Vagina (tissue), 2 donors: ENCODE measurements at regions not wholly inside any gene's neighbourhood (a gene's known extent, or its start where the extent isn't known, plus 50 kb on each side); places are given as distances from the start of the nearest gene placed in this dataset.
"Not testable (repeated sequence)": the region's sequence is repeated elsewhere in the genome, so short reads cannot be mapped to it uniquely, and the experiment has no call there.

Source experiments
- DNase-seq, 2 donors: peaks; one replicate each; pipeline ENCODE4 v3.0.0-alpha.2; 2017; ENCODE audit errors: extremely low spot score in 2 of 2
- H3K27ac ChIP-seq: fragments of 200-600 bp; sonication (generic); one replicate; pipeline ENCODE4 v1.5.1; 2019
- H3K27me3 ChIP-seq: fragments of 200-600 bp; sonication (generic); one replicate; pipeline ENCODE4 v1.5.1; 2019
- H3K36me3 ChIP-seq, 2 donors: fragments of 200-600 bp; sonication (generic); one replicate each; pipeline ENCODE4 v1.5.1; 2017 to 2019
- H3K4me1 ChIP-seq: fragments of 200-600 bp; sonication (generic); one replicate; pipeline ENCODE4 v1.5.1; 2019
- H3K4me3 ChIP-seq, 2 donors: fragments of 200-600 bp; sonication (generic); 1 replicate in 1 of 2; 2 replicates in 1 of 2; pipeline ENCODE4 v1.5.1; 2016 to 2019
- H3K9me3 ChIP-seq: fragments of 200-600 bp; sonication (generic); one replicate; pipeline ENCODE4 v1.5.1; 2019
- POLR2A ChIP-seq, 2 donors: fragments of 450-650 bp; IDR thresholded peaks; one replicate each; pipeline ENCODE4 v1.6.1; 2017; ENCODE audit warnings: antibody characterized with exemption in 2 of 2, mild to moderate bottlenecking in 2 of 2, moderate library complexity in 2 of 2
- POLR2AphosphoS5 ChIP-seq, 2 donors: sonication (generic); formaldehyde crosslinking; IDR thresholded peaks; one replicate each; pipeline ENCODE4 v1.9.0; 2017; ENCODE audit warnings: antibody characterized with exemption in 2 of 2, mild to moderate bottlenecking in 2 of 2, low read depth in 1 of 2; ENCODE audit not compliant: insufficient read depth in 1 of 2
- intact Hi-C: fragments of 100-400 bp; cut with DNase I; formaldehyde crosslinking; loops from one replicate; pipeline ENCODE4 v1.15.1; 2023
- TF ChIP-seq, protein P1 (sequence below), 3 experiments: fragments of 450-650 bp in 2 of 3; fragments of 200-600 bp in 1 of 3; sonication (generic) in 1 of 3; IDR thresholded peaks; one replicate each; pipeline ENCODE4 v1.5.1; 2017 to 2019; ENCODE audit warnings: antibody characterized with exemption in 3 of 3, mild to moderate bottlenecking in 2 of 3, moderate library complexity in 2 of 3

DNA sequence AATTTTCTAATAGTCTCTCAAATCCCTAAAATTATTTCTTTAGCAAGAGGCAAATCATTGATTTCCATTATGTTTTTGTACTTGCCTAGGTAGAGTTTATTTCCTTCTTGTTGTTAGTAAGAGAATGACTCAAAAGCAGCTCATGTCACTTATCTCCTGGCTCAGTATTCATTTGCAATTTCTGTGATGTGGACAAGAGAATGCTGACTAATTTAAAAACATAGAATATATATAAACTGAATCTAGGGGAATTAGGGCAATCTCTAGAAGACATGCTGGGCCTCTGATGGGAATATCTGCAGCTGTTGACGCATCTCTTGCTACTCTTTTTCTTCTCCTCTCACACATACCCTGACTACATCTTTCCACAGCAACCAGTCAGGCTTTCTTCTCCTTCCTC, 130.8 kb upstream of the PRKD1 start:
- TF ChIP-seq, protein P1, sequence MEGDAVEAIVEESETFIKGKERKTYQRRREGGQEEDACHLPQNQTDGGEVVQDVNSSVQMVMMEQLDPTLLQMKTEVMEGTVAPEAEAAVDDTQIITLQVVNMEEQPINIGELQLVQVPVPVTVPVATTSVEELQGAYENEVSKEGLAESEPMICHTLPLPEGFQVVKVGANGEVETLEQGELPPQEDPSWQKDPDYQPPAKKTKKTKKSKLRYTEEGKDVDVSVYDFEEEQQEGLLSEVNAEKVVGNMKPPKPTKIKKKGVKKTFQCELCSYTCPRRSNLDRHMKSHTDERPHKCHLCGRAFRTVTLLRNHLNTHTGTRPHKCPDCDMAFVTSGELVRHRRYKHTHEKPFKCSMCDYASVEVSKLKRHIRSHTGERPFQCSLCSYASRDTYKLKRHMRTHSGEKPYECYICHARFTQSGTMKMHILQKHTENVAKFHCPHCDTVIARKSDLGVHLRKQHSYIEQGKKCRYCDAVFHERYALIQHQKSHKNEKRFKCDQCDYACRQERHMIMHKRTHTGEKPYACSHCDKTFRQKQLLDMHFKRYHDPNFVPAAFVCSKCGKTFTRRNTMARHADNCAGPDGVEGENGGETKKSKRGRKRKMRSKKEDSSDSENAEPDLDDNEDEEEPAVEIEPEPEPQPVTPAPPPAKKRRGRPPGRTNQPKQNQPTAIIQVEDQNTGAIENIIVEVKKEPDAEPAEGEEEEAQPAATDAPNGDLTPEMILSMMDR (IDR thresholded peaks at IDR 0.05), result no peak
- TF ChIP-seq POLR2A (IDR thresholded peaks at IDR 0.05), result no peak
- no peak for TF ChIP-seq POLR2AphosphoS5 (IDR thresholded peaks at IDR 0.05; ENCODE audit: insufficient read depth in 1 of 2, low read depth in 1 of 2)
- no peaks in the 10 kb centered on the region for H3K9me3 ChIP-seq
- H3K36me3 ChIP-seq, result no peaks in the 10 kb centered on the region
- no peak overlapping the region for H3K4me3 ChIP-seq
- H3K27ac ChIP-seq, result no peak overlapping the region
- no peak for DNase-seq
- intact Hi-C loops, result no loop called here
- no peaks in the 10 kb centered on the region for H3K4me1 ChIP-seq
- no peaks in the 10 kb centered on the region for H3K27me3 ChIP-seq

DNA sequence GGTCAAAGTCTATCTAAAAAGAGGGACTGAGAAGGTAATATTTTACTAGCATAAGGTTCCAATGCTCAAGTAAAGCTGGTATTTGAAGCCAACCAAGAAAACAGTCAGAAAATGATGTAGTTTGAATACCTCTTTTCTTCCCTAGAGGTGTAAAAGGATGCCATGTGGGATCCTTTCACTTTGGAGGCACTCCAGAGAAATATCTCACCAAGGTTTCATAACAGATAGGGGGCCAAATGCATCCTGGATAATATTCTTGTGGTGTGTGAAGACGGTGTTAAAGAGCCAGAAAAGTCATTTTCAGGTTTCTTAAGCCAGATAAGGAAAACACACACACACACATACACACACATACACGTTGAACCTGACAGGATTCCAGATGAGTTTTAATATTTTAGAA, 136.1 kb upstream of the PRKD1 start:
- intact Hi-C loops, result no loop called here
- Histone ChIP-seq H3K9me3 (no peaks in the 10 kb centered on the region), H3K27me3 (no peaks in the 10 kb centered on the region), H3K4me3 (no peak overlapping the region), H3K4me1 (no peaks in the 10 kb centered on the region), H3K36me3 (no peaks in the 10 kb centered on the region), H3K27ac (no peak overlapping the region)
- DNase-seq, result no peak
- TF ChIP-seq, protein P1 (IDR thresholded peaks at IDR 0.05), result no peak
- no peak for TF ChIP-seq POLR2A (IDR thresholded peaks at IDR 0.05)
- TF ChIP-seq POLR2AphosphoS5 (IDR thresholded peaks at IDR 0.05; ENCODE audit: insufficient read depth in 1 of 2, low read depth in 1 of 2), result no peak

DNA sequence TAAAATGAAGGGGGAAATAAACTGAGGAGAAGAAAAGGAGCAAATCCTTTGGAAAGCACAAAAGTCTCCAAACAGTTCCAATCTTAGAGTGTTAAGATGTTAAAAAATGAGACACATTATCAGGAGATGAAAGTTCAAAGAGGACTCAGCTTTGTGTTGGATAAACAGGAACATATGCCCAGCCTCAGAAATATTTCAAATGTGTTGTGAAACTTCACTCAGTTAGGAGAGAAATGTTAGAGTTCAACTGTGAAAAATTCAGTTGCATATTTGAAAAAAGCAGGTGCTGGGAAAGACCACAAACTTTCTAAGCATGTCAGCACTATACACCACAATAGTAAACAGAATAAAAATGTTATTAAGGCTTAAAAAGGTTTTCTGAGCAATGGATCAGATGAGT, 136.8 kb upstream of the PRKD1 start:
- Histone ChIP-seq H3K4me3 (no peak overlapping the region), H3K4me1 (no peaks in the 10 kb centered on the region), H3K36me3 (no peaks in the 10 kb centered on the region), H3K27ac (no peak overlapping the region), H3K27me3 (no peaks in the 10 kb centered on the region), H3K9me3 (no peaks in the 10 kb centered on the region)
- intact Hi-C loops, result no loop called here
- TF ChIP-seq POLR2AphosphoS5 (IDR thresholded peaks at IDR 0.05; ENCODE audit: insufficient read depth in 1 of 2, low read depth in 1 of 2) (no peak), POLR2A (IDR thresholded peaks at IDR 0.05) (no peak)
- TF ChIP-seq, protein P1 (IDR thresholded peaks at IDR 0.05), result no peak
- no peak for DNase-seq

DNA sequence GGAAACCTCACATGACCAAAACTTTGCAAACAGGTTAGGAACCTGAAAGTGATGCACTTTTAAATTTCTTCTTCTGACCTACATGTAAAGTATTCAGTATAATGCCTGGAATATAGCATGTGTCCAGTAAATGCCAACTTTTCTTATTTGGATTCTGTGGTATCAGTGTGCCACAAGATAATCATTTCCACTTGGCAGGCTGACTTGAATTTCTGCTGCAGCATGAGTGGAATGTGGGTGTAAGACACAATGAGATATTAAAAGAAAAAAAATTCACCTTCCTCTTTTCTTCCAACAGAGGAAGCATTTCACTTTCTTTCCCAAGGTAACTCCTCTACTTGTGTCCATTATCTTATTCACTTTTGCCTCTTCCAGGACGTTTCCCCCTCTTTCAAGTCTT, 141.9 kb upstream of the PRKD1 start:
- DNase-seq, result no peak
- intact Hi-C loops, result no loop called here

DNA sequence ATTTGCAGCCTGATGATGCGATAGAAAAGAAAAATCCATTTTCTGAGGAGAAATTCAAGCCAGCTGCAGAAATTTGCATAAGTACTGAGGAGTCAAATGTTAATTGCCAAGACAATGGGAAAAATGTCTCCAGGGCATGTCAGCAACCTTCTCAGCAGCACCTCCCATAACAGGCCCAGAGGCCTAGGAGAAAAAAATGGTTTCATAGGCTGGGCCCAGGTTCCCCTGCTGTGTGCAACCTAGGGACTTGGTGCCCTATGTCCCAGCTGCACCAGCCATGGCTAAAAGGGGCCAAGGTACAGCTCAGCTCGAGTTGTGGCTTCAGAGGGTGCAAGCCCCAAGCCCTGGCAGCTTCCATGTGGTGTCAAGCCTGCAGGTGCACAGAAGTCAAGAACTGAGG, 144.8 kb upstream of the PRKD1 start:
- DNase-seq, H3K9me3 ChIP-seq, H3K27ac ChIP-seq, H3K4me1 ChIP-seq, H3K4me3 ChIP-seq, H3K36me3 ChIP-seq, H3K27me3 ChIP-seq, intact Hi-C loops: not testable (repeated sequence)

More for the DNA sequence above, 141.9 kb upstream of the PRKD1 start:
- no peaks in the 10 kb centered on the region for H3K4me1 ChIP-seq
- H3K27me3 ChIP-seq, result no peaks in the 10 kb centered on the region
- no peak for TF ChIP-seq POLR2AphosphoS5 (IDR thresholded peaks at IDR 0.05; ENCODE audit: insufficient read depth in 1 of 2, low read depth in 1 of 2)
- TF ChIP-seq, protein P1 (IDR thresholded peaks at IDR 0.05), result no peak
- no peak for TF ChIP-seq POLR2A (IDR thresholded peaks at IDR 0.05)
- H3K27ac ChIP-seq, result no peak overlapping the region
- no peaks in the 10 kb centered on the region for H3K9me3 ChIP-seq
- H3K36me3 ChIP-seq, result no peaks in the 10 kb centered on the region
- no peak overlapping the region for H3K4me3 ChIP-seq

DNA sequence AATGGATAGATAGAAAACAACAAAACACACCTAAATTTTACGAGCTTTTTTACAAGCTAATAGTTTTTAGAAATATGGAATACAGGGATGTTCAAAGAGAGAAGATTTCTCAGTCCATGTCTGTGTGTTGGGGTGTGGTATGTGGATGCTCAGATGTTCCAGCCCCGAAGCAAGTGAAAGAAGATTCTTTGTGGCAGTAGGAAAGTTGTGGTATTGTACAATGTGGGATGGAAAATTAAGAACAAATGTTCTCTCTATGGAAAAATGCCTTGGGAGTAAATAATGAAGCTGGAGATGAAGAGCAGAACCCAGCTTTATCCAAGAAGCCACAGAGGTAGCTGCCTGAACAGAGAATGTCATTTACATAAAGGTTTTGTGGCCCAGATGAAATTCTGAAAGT, 150.3 kb upstream of the PRKD1 start:
- Histone ChIP-seq H3K9me3 (no peaks in the 10 kb centered on the region), H3K4me1 (no peaks in the 10 kb centered on the region), H3K36me3 (no peaks in the 10 kb centered on the region), H3K4me3 (no peak overlapping the region), H3K27ac (no peak overlapping the region), H3K27me3 (no peaks in the 10 kb centered on the region)
- intact Hi-C loops, result no loop called here
- TF ChIP-seq POLR2A (IDR thresholded peaks at IDR 0.05) (no peak), POLR2AphosphoS5 (IDR thresholded peaks at IDR 0.05; ENCODE audit: insufficient read depth in 1 of 2, low read depth in 1 of 2) (no peak)
- TF ChIP-seq, protein P1 (IDR thresholded peaks at IDR 0.05), result no peak
- no peak for DNase-seq
